Renal cortex interstitium (tissue), 11 donors: ENCODE measurements at regions not wholly inside any gene's neighbourhood (a gene's known extent, or its start where the extent isn't known, plus 50 kb on each side); places are given as distances from the start of the nearest gene placed in this dataset.

ENCODE experiments used
- DNase-seq, 11 donors: peaks; one replicate each; pipeline ENCODE4 v3.0.0-alpha.2; 2013; ENCODE audit warnings: low read depth in 9 of 11, low spot score in 4 of 11; ENCODE audit errors: extremely low read depth in 1 of 11

- no peak for DNase-seq
These were observed 122.3 kb downstream of the SLC30A10 start for GRCh38 chr1:219806020-219806419.

GRCh38 chr1:219805191-219805590 is 123.2 kb downstream of the SLC30A10 start:
- no peak for DNase-seq

- DNase-seq = no peak
These were observed 127.1 kb downstream of the SLC30A10 start for GRCh38 chr1:219801156-219801820.

DNA sequence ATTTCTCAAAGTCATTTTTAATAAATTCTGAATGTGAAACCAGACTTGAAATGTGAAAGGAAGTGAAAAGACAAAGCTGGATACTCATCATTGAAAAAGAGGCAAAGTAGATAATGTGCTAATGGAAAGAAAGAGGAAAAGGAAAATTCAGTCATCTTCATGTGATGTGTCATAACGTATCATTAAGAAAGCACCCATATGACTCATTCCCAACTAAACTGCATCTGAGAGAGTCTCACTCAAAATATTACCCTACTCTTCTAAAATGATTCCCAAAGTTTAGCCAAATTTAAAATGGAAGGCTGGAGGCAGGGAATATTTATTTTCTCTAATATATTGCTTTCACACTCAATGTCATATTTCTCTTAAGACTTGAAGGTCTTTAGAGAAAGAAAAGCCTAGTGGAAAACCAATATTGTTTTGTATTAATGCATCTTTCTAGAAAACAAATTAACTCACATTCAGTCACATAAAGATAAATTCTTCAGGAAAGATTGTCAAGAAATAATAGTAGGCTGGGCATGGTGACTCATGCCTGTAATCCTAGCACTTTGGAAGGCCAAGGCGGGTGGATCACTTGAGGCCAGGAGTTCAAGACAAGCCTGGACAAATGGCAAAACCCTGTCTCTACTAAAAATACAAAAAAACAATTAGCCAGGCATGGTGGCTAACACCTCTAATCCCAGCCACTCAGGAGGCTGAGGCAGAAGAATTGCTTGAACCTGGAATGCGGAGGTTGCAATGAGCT is 129.9 kb downstream of the SLC30A10 start:
- DNase-seq = no peak

DNA sequence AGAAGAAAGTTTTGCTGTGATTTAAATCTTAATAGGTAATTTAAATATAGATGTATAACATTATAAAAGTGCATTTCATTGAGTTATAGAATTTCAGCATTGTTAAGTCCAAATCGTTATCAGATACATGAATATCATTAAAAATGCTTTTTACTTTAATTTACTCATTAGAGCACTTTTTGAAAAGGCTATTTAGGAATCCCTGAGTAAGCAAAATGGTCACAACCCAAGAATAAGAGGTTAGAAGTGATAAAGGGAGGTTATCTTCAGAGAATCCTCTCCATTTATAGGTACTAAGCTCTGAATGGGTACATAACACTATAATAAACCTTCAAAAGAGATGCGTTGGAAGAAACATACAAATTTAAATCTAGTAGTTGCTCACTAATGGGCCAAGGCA is 130.7 kb downstream of the SLC30A10 start:
- DNase-seq = no peak

GRCh38 chr1:219797009-219797408 is 131.3 kb downstream of the SLC30A10 start:
- no peak for DNase-seq

DNA sequence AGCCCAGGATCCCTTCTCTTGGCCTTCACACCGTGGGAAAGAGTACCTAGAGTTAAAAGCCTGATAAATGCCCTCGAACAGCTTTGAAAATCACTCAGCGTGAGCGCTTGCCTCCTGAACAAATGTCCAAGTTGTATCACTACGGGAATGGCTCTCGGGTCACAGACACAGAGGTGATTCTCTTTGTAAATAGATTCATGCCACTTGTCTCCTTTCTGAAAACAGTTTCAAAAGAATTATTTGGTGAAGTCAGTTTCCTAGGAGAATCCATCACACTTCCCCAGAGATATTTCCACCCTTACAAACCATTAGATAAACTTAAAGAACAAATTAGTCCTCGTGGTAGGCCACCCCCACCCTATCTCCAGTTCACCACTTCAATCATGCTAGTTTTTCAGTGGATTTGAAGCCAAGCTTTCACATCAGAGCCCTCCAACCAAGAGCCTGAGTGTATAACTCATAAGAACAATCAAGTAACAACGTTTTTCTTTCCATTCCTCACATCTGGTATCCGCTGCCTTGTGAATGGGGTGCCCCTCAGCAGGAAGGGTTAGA is 132.9 kb downstream of the SLC30A10 start:
- DNase-seq = no peak

- no peak for DNase-seq
These were observed 134.1 kb downstream of the SLC30A10 start for GRCh38 chr1:219794085-219794743.

GRCh38 chr1:219792337-219793021 is 135.9 kb downstream of the SLC30A10 start:
- DNase-seq = no peak

DNA sequence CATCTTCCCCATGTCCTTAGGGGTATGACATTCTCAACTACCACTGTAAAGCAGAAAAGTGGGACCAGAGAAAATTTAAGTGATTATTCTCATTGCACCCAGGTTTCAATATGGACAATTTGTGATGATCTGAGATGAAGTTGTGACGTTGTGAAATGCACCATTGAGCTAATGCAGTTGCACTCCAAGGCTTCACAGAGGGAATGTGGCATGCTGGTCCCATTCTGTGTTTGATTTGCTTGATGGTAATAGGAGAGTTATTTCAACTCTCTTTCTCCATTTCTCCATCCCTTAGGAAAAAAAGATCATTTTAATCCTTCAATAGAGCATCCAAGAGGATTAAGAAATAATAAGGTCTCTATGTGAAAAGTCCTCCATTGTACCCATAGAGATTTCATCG is 136.6 kb downstream of the SLC30A10 start:
- DNase-seq = no peak

- no peak for DNase-seq
These were observed 137.3 kb downstream of the SLC30A10 start for GRCh38 chr1:219790834-219791615.

GRCh38 chr1:219788700-219789099 is 139.7 kb downstream of the SLC30A10 start:
- no peak for DNase-seq

- DNase-seq = no peak
These were observed 140.3 kb downstream of the SLC30A10 start for GRCh38 chr1:219788091-219788490.

DNA sequence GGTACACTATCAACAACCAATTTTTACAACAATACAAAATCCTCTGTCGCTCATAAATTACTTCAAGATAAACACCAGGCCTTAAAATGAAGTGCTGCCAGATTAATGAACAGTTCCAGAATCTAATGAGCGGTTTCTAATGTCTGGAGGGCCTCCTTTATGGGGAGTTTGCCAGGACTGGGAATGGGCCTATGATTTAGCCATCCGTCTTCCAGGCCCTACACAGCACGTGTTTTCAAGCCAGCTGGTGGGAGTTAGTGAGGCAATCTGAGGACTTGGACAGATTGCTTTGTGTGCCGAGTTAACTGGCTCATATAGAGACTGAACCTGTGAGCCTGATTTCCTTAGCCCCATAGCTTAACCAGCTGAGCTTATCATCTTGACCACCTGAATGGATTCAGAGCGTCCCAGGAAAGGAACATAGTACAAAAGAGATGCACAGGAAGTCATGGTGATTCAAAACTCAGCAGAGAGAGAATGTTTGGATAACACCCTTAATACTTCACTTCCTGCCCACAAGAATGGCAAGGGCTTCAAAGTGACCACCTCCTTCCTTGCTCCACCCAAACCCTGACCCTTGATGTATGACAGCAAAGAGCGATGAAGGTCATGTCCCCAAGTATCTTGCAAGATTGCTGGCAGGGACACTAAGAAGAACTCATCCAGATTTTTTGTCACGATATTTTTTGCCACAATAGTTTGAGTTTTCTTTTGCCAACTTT is 143.5 kb downstream of the SLC30A10 start:
- no peak for DNase-seq

DNA sequence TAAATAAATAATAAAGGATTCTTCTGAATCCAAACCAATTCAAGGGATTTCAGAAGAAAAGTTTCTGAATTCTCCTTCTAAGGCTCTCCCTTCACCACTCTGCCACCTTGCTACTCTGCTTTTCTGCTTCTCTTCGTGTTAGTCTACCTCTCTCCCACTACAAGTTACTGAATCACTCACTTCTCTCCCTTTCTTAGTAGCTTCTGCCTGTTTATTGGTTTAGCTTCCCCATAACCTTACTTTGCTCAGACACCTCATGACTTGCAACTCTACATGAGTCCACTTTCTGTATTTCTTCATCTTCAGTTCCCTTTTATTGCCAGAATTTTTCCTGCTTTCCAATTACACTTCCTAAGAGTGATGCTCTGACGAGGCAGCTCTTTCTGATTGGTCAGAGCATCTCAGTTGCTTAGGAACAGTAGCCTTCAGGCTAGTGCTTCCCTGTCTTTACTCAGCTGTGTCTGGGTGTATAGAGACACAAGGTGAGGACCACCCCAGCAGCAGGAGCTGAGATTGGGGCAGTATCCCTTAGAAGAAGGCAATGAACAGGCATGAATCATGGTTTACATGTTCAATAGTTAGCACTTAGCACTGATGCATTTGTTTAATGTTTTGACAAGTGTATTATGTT is 144.6 kb downstream of the SLC30A10 start:
- no peak for DNase-seq

DNA sequence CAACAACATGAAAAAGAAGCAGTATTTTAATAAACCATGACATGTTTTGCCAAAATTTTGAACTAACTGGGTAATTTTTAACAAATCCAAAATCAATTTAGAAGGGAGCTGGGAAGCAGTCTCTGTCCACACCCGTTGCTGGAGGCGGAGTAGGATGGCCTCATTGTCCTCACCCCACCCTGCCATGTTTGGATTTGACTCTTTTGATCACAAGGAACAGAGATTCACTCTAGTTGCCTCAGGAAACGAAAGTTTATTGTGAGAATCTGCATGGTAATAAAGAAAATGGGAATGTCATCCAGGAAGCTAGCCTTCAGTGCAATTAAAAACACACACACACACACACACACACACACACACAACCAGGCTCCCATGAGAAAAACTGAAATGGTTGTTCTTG is 145.4 kb downstream of the SLC30A10 start:
- no peak for DNase-seq

- no peak for DNase-seq
These were observed 146.0 kb downstream of the SLC30A10 start for GRCh38 chr1:219782311-219782710.

- no peak for DNase-seq
These were observed 146.9 kb downstream of the SLC30A10 start for GRCh38 chr1:219781491-219781890.
